NCI-H82 treated with DMSO at 0.1 percent for 48 hours (cell line): ENCODE measurements at regions not wholly inside any gene's neighbourhood (a gene's known extent, or its start where the extent isn't known, plus 50 kb on each side); places are given as distances from the start of the nearest gene placed in this dataset.
A peak's percentile ranks its signal among the peaks of the same experiment; 100 is the strongest.
"Not testable (repeated sequence)": the region's sequence is repeated elsewhere in the genome, so short reads cannot be mapped to it uniquely, and the experiment has no call there.

ENCODE experiments used
- DNase-seq: peaks from one replicate; lab custom pipeline; 2025; ENCODE audit not compliant: unreplicated experiment; lab: John Stamatoyannopoulos, UW

DNA sequence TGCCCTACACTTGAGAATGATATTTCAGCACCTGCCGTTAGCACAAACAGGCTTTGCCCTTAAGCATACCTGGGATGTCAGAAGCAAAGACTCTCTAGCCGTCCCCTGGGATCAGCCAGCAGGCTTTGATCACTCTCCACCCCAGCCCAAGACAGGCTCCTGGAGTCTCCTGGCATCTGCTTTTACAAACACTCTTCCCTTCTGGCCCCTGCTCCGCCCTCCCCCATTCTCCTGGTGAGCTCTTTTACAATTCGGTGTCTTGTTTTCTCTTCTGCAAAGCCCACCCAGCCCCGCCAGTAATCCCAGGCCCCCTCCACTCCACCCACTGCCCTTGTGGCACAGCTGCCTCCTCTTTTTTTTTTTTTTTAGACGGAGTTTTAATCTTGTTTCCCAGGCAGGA, 50.4 kb downstream of the KATNIP start:
- peak; percentile 98 for DNase-seq

DNA sequence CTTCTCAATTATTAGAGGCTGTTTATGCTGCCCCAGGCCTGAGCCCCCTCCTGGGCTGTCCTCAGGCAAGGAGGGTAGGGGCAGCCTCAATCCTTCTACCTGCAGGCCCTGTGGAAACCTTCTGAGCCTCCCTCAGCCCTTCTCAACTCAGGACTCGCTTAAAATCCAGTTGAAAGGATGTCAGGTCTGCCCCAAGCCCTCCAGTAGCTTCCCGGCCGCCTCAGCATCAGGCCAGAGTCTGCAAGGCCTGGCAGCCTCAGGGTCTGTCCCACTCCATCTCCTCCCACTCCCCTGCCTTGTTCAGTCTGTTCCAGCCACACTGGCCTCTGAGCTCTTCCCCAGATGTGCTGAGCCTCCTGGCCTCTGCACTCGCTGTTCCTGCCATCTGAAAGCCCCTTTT, 52.2 kb downstream of the KATNIP start:
- DNase-seq, result no peak

DNA sequence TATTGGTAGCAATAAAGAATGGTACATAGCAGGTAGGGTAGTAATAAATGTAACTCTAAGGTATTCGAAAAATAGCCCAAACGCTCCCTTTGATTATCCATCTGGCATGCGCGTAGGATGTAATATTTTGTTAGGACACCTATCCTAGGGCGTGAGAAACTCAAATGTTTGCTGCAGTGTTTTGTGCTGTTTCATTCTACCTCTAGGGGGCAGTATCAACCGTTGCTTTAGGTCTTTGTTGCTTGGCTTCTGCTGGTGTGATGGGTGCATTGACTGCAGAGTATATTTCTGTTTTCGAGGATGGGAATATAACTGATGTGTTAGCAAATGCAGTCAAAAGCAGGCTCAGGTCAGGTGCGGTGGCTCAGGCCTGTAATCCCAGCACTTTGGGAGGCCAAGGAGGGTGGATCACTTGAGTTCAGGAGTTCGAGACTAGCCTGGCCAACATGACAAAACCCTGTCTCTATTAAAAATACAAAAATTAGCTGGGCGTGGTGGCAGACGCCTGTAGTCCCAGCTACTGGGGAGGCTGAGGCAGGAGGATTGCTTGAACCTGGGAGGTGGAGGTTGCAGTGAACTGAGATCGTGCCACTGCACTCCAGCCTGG, 55.7 kb downstream of the KATNIP start:
- peak; percentile 42 for DNase-seq

DNA sequence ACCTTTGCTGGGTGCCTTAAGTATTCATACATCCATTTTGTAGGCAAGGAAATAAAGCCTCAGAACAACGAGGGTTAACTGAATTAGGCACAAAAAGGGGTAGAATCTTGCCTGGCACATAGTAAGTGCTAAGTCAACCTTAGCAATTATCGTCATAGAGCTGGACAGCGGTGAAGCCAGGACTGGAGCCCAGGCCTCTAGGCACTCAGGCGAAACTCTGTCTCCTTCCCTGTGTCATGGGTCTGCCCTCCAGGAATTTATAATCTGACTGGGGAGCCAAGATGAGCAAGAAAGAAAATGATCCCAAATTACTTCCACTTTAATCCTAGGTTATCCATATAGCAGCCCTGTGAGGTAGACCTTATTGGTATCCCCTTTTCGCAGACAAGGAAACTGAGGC, 61.4 kb downstream of the KATNIP start:
- no peak for DNase-seq

DNA sequence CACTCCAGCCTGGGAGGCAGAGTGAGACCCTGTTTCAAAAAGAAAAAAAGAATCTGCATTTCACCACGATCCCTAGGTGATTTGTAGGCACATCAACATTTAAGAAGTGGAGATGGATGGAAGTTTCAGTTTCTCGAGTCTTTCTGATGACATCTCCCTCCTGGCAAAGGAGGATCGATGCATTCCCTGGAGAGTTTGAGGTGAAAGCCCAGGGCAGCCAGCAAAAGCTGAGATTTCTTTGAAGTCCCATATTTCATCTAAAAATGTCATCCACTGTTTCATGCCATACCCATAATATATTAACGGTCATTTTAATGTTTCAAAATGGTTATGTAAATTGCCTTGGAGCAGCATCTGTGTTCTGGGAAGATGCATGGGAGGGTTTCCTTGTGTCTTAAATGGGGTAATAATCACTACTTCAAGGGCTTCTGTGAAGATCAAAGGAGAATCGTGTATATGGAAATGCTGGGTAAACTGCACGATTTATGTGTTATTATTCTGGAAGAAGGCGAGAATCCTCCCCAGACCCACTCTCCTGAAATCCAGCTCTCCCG, 63.4 kb downstream of the KATNIP start:
- no peak for DNase-seq

DNA sequence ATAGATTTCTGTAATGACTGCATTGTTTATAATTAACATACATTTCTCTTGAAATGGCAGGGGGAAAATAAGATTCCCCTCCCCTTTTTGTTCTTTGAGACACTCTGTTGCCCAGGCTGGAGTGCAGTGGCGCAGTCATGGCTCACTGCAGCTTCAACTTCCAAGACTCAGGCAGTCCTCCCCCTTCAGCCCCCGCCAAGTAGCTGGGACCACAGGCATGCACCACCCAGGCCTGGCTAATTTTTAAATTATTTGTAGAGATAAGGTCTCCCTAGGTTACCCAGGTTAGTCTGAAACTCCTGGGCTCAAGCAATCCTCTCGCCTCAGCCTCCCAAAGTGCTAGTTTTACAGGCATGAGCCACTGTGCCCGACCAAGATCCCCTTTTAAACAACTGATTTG, 67.7 kb downstream of the KATNIP start:
- DNase-seq, result no peak

DNA sequence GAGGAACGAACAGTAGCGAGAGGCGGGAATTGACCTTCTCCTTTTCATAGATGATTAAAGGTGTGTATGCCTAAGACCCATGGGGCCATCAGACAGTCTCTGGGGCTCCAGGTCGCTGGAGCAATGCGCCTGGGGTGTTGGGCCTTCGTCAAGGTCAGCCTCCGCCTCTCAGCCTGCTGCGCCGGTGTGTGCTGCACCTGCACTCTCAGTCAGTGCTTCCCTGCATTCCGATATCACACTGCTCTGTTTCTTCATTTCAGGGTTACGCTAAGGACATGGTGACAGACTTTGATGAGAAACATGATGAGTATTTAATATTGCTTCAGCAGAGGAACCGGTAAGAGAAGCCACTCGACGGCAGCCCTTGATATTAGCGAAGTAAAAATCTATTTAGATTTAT, 68.2 kb downstream of the KATNIP start:
- no peak for DNase-seq

DNA sequence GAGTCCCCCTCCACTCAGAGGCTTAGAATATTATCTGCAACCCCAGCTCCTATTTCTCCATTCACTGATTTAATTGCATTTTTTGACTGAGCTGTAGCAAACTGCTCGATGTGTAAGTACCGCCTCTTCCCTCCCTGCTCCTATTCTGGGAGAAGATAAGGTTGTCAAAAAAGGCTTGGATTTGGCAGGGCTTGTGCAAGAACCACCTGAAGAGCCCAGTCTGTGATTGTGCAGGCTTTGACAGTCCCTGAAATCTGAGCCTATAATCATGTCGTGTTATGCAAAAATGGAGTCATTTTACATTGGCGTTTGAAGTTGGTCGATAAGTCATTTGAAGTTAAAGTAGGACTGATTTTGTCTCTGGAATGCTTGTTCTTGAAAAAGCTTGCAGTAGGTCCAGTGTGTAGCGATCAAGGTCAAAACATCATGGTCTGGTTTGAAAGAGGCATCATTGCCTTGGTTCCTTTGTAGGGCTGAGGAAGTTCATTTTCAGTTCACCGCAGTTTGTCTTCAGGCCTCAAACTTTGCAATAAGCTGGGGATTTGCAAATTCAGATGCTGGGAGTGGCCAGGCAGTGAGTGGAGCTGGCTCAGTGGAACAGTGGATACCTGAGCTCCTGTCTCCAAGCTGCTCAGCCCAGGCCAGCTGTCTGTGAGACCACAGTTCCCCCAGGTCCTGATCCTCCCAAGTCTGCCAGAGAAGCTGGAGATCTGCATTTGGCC, 68.8 kb downstream of the KATNIP start:
- peak; percentile 25 for DNase-seq

DNA sequence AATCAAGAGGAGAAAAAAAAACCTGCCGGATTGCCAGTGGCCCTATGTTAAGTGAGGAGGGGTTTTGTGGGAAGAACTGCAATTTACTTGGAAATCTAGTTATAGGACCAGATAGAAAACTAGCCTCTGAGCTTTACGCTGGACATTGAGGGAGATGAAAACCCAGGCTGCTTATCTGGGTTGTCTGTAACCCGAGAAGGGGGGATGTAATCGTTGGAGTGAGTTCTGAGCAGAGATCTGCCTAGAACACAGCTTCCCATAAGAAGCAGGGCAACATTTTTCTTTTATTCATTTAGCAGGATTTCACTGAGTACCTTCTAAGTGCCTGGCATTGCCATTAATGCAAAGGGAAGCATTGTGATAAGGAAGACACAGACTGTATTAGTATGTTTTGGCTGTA, 70.6 kb downstream of the KATNIP start:
- DNase-seq, result no peak

DNA sequence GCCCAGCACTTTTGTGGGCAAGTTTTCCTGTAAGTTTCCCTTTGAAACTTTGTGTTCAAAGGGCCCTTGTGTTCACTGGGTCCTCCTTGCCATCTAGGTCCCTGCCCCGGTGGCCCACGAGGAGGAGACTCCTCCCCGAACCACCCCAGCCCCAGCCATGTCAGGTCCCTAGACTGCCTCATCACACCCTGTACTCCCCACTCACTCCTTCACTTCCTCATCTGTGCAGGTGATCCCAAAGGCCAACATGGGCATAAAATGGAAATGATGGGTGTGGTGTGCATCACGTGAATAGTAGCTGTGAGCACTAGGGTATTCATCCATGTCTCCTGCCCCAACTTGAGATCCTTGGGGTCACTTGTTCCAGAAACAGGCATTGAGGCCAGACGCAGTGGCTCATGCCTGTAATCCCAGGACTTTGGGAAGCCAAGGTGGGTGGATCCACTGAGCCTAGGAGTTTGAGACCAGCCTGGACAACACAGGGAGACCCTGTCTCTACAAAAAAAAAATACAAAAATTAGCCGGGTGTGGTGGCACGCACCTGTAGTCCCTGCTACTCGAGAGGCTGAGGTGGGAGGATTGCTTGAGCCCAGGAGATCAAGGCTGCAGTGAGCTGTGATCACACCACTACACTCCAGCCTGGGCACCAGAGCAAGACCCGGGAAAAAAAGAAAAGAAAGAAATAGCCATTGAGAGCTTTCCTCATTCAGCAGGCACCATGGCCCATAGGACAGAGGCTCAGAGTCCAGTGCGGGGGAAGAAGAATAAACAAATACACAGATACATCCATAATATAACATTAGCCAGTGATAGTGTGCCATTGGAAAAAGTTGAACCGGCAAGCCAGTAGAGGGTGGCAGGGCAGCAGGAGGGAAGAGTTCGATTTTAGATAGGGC, 74.5 kb downstream of the KATNIP start:
- DNase-seq, result no peak

DNA sequence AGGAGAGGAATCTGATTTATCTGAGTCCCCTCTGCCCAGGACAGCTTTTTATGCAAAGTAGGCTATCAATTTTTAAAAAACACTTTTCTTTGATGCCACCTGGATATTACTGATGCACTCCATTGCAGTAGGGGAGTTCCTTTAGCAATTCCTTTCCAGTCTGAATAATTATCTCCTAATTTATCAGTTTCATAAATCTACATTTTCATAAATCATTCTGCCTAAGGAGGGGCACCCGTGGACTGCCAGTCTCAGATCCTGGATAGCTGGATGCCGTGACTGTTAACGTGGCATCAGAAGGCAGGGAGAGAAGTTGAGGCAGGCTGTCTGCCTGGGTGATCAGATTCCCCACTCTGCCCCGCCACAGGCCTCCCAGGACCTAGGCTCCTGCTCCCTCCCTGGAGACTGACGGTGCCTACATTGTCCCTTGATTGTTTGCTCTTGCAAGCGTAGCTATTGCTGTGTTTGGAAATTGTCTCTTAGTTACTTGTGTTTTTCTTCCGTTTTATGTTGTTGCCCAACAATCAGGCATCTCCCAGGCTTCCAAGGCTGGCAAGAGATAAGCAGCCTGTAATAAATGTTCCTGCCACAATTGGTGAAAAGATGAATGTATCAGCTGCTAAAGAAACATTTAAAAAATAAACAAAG, 75.2 kb downstream of the KATNIP start:
- no peak for DNase-seq

DNA sequence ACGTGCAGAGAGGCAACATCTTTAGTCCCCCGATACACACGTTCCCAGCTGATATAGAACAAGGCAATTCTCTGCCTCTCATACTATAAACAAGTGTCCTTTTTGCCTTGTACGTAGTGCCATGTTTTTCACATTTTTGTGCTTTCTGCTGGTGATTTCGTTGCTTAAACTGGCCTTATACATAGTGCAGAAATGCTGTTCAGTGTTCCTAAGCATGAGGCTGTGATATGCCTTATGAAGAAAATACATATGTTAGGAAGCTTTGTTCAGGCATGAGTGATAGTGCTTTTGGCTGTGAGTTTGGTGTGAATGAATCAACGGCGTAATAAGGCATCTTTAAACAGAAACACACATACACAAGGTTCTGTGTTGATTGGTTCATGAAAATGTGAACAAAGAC, 77.2 kb downstream of the KATNIP start:
- DNase-seq, result no peak

DNA sequence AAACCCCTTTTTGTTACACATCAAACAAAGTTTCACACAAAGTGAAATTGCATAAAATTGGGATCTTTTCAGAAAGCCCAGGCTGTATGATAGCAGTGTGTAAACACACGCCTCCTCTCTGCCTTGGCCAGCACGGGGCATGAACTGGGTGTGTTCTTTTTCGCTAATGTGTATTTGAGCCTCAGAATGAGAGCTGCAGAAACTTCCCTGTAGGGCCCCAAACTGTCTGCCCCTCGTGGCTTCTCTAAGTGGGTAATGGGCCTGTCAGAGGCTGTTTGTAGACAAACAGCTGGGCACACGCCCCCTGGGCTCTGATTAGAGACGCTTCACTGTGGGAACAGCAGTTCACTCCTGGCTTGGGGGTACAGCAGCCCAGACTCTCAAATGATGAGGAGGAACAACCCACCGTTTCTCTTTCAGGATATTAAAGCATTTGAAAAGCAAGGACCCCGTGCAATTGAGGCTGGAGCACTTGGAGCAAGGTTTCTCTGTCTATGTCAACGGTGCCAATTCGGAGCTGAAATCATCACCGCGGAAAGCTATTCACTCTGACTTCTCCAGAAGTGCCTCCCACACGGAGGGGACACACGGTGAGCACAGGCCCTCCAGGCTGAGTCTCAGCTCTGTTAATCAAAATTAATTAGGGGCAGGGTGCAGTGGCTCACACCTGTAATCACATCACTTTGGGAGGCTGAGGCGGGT, 78.4 kb downstream of the KATNIP start:
- DNase-seq, result no peak

DNA sequence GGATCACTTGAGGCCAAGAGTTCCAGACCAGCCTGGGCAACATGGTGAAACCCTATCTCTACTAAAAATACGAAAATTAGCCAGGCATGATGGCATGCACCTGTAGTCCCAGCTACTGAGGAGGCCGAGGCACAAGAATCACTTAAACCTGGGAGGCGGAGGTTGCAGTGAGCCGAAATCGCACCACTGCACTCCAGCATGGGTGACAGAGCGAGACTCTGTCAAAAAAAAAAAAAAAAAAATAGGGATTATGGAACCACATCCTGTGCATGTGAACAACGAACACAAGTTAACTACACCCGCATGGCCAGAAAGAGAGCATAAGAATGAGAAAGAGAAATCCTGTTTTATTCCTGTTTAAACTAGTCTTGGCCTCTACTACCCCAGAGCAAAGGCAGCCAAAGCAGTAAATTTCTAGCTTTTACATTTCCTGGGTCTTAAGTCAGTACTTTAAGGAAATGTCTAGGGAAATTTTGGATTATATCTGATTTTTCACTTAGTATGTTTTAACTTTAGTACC, 79.1 kb downstream of the KATNIP start:
- not testable (repeated sequence) for DNase-seq

DNA sequence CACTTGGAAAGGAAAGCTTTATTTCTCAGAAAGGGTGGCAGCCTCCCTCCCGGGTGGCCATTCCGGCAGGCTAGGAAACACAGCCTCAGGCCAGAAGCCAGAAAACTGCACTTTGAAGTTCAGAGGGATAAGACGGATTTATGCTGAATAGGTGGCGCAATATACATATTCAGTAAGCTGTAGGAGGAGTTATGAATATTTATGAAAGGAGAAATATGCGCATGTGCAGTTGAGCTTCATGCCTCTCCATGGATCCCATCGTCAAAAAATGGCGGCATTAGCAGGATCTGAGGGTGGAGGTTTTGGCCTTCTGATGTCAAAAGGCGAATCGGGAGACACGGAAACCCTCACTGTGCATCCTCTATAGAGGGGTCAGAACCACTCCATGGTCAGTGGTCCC, 82.3 kb downstream of the KATNIP start:
- no peak for DNase-seq

DNA sequence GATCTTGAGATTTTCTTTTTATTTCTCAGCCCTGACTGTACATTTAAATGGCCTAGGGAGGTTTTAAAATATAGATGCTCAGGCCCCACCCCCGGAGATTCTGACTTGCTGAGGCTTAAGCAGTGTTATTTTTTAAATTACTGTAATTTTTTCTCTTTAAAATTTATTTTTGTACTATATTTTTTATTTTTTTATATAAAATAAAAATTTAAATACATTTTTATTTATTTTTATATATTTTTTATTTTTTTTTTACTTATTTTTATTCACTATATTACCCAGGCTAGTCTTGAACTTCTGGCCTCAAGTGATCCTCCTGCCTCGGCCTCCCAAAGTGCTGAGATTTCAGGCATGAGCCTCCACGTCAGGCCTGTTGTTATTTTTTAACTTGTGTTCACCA, 83.3 kb downstream of the KATNIP start:
- DNase-seq, result no peak

DNA sequence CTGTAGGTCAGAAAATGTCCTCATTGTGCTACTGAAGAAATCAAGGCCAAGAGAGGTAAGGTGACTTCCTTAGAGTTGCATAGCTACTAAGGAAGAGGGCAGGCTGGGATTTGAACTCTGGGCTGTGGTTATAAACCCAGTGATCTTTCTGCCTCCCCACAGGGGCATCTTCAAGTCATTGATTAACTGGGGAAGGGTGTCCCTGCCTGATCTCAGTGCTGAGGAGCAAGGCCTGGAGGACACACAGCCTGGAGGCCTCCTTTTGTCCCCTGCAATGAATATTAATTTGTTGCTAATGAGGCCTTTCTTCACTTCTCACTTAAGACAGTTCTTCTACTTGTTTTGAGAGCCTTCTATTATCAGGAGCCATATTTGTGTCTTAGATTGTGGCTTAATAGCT, 83.8 kb downstream of the KATNIP start:
- no peak for DNase-seq

DNA sequence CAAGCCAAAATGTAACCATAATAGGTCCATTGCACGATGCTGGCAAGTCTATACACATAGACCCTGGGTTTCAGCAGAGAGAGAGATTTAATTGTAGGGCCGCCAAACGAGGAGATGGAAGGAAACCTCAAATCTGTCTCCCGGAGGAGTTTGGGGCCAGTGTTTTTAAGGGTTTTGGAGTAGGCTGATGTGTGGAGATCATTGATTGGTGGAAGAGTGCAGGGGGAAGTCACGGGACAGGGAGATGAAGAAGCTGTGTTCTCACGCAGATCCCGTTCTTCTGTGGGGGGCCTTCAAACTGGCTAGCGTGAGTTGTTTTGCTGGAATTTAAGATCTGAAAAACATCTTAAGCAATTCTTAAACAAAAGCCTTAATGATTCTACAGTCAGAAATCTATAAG, 84.8 kb downstream of the KATNIP start:
- no peak for DNase-seq

DNA sequence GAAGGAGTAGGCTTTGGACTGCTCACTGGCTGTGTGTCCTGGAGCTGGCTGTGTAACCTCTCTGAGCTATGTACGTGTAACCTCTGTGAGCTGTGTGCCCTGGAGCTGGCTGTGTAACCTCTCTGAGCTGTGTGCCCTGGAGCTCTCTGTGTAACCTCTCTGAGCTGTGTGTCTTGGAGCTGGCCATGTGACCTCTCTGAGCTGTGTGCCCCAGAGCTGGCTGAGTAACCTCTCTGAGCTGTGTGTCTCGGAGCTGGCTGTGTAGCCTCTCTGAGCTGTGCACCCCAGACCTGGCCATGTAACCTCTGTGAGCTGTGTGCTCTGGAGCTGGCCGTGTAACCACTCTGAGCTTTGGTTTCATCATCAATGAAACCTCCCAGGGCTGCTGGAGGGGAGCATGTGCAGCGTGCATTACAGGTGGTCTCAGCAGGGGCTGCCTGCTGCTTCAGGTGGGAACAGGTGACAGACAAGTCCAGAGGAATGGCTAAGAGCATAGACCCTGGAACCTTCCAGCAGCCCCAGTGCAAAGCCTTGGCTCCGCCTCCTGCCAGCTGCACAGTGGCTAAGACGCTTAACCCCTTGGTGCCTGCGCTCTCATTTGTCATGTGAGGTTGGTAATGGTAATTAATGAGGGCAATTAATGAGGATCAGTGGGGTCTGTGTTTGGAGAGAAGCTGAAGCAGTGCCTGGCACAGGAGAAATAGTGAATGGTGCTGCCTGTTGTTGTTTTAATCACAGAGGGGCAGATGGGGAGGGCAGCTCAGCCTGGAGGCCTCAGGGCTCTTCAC, 86.7 kb downstream of the KATNIP start:
- DNase-seq, result peak; percentile 88
